ENCODE measurements at regions not wholly inside any gene's neighbourhood (a gene's known extent, or its start where the extent isn't known, plus 50 kb on each side); places are given as distances from the start of the nearest gene placed in this dataset.
"Not testable (repeated sequence)": the region's sequence is repeated elsewhere in the genome, so short reads cannot be mapped to it uniquely, and the experiment has no call there.

- DNase-seq (ENCODE audit: low read depth): no peak
- in situ Hi-C loops (cut with HindIII; ENCODE audit: low pct_unique_long_range_greater_than_20kb, low sequenced_read_pairs): no loop called here
Measured at GRCh38 chr14:48738186-48738925, 847.8 kb downstream of the RPS29 start.

GRCh38 chr14:48735607-48736006, 850.6 kb downstream of the RPS29 start:
- no peak for DNase-seq (ENCODE audit: low read depth)
- in situ Hi-C loops (cut with HindIII; ENCODE audit: low pct_unique_long_range_greater_than_20kb, low sequenced_read_pairs): no loop called here

DNA sequence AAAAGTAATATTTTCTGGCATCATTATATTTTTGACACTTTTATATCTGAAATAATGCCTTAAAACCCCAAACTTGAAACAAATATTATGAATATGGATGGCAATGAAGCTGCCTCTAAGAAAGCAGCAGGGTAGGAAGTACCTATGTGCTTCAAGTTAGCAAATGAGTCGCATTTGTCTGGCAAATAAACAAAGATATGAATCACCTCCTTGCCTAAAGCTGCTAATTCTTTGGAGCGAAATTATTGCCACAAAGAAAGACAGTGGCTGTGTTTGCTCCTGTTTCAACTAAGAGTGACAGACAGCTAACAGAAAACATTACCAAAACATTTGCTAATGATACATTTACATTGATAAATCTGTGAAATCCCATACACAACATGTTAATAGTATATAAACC, 854.9 kb downstream of the RPS29 start:
- in situ Hi-C loops (cut with HindIII; ENCODE audit: low pct_unique_long_range_greater_than_20kb, low sequenced_read_pairs): no loop called here
- no peak for DNase-seq (ENCODE audit: low read depth)

DNA sequence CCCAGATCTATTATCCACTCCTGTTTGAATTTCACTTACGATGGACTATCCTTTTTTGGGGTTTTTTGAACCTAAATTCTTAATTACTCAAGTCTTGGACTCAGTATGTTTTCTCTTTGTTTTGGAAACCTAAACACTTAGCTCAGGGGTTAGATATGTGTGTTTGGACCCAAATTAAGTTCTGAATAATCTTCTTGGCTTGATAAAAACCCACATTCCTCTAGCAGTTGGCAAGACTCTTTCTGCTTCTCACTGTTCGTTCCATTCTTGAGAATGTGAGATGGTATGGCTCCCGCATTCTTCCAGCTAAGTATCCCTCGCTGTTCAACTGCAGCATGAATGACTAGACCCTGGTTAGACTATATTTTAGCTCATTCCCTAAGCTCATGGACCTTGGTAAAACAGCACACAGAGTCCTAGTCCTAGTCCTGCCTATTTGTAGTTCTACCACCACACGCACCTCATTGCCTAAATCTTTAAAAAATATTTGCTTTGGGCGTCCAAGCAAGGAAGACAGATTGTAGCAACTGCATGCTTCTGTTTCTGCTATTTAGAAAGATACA, 860.0 kb downstream of the RPS29 start:
- in situ Hi-C loops (cut with HindIII; ENCODE audit: low pct_unique_long_range_greater_than_20kb, low sequenced_read_pairs): no loop called here
- peak; percentile 52 for DNase-seq (ENCODE audit: low read depth)

GRCh38 chr14:48725051-48725734, 861.0 kb downstream of the RPS29 start:
- in situ Hi-C loops (cut with HindIII; ENCODE audit: low pct_unique_long_range_greater_than_20kb, low sequenced_read_pairs): no loop called here
- peak; percentile 34 for DNase-seq (ENCODE audit: low read depth)

DNA sequence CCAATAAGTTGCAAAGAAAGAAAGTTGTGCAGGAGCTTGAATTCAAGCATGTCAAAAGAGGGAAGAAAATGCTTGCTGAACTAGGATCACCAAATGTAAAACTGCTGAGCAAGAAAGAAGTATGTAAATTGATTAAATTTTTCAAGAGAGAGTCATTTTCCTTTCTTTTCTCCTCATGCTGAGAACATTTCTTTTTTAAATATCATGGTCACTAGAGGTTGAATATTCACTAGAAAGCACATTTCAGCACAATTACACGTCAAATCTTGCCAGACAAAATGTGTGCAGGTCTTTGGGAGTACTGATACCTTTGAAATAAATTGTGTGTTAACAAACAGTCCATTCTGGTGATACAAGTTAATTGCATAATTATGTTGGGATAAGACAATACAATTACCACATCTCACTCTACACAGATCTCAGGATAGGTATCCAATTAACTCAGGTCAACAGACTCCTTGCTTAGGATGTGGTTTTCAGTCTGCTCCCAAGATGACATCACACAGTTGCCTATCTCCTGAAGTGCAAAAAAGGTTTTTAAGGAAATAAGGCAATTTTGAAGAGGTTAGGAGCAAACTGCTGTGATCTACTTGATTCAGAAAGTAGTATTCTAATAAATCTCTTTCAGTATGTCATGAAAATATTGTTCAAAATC, 862.2 kb downstream of the RPS29 start:
- DNase-seq (ENCODE audit: low read depth): peak; percentile 18
- in situ Hi-C loops (cut with HindIII; ENCODE audit: low pct_unique_long_range_greater_than_20kb, low sequenced_read_pairs): no loop called here

DNA sequence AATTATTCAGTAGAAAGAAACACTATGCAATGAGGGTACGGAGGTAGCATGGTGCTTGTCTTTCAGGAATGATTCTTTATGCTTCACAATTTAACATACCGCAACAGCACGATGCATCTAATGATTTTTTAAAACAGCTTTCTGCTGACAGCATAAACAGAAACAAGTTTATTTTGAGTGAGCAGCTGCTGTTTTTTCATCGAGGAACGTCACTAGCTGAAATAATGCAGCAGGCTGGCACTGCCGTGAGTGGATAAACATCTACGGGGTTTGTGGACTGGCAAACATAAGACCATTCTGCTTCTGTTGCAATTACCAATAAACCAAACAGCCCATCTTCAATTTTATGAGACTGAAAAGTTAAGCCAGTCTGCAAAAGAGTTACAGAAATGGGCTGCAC, 871.8 kb downstream of the RPS29 start:
- DNase-seq (ENCODE audit: low read depth): no peak
- in situ Hi-C loops (cut with HindIII; ENCODE audit: low pct_unique_long_range_greater_than_20kb, low sequenced_read_pairs): no loop called here

DNA sequence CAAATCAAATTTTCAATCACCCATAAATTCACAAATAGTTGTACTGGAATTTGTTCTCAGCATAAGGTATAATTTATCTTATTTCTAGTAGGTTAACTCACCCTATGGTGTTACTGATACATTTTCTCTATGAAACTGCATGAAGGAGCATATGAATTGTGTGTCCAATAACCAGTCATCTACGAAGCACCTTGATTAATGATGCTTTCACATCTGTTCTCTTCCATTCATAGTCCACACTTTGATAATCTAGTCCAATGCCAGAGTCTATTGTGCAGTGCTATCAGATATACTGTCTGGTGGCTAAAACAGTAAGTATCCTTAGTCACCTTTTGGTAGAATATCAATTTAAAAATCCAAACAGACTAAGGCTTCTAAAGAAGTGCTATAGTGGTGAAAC, 876.0 kb downstream of the RPS29 start:
- DNase-seq (ENCODE audit: low read depth): no peak
- in situ Hi-C loops (cut with HindIII; ENCODE audit: low pct_unique_long_range_greater_than_20kb, low sequenced_read_pairs): no loop called here

GRCh38 chr14:48709277-48709785, 876.8 kb downstream of the RPS29 start:
- in situ Hi-C loops (cut with HindIII; ENCODE audit: low pct_unique_long_range_greater_than_20kb, low sequenced_read_pairs): no loop called here
- DNase-seq (ENCODE audit: low read depth): no peak

GRCh38 chr14:48704639-48705038, 881.5 kb downstream of the RPS29 start:
- no peak for DNase-seq (ENCODE audit: low read depth)
- in situ Hi-C loops (cut with HindIII; ENCODE audit: low pct_unique_long_range_greater_than_20kb, low sequenced_read_pairs): no loop called here

- DNase-seq (ENCODE audit: low read depth): no peak
- in situ Hi-C loops (cut with HindIII; ENCODE audit: low pct_unique_long_range_greater_than_20kb, low sequenced_read_pairs): no loop called here
Measured at GRCh38 chr14:48703728-48704467, 882.3 kb downstream of the RPS29 start.

DNA sequence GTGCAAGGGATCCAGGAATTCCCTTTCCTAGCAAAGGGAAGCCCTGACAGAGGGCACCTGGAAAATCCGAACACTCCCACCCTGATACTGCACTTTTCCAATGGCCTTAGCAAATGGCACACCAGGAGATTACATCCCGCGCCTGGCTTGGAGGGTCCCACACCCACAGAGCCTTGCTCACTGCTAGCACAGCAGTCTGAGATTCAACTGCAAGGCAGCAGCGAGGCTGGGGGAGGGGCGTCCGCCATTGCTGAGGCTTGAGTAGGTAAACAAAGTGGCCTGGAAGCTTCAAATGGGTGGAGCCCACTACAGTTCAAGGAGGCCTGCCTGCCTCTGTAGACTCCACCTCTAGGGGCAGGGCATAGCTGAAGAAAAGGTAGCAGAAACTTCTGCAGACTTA, 888.8 kb downstream of the RPS29 start:
- in situ Hi-C loops (cut with HindIII; ENCODE audit: low pct_unique_long_range_greater_than_20kb, low sequenced_read_pairs); DNase-seq (ENCODE audit: low read depth): not testable (repeated sequence)

DNA sequence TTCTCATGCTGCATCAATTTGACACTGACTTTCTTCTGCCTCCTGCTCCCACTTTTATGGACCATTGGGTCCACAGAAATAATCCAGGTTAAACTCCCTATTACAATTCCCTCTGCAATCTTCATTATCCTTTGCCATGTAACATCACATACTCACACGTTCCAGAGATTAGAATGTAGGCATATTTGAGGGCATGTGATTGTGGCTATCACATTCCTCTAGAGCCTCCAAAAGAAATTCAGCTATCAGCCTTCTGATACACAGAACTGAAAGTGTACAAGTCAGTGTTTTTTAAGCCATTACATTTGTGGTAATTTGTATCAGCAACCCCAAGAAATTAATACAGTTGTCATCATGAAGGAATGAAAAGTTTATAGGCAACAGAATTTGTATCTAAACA, 892.4 kb downstream of the RPS29 start:
- no peak for DNase-seq (ENCODE audit: low read depth)
- in situ Hi-C loops (cut with HindIII; ENCODE audit: low pct_unique_long_range_greater_than_20kb, low sequenced_read_pairs): no loop called here

- DNase-seq (ENCODE audit: low read depth): no peak
- in situ Hi-C loops (cut with HindIII; ENCODE audit: low pct_unique_long_range_greater_than_20kb, low sequenced_read_pairs): no loop called here
Measured at GRCh38 chr14:48690349-48690748, 895.8 kb downstream of the RPS29 start.

- no peak for DNase-seq (ENCODE audit: low read depth)
- in situ Hi-C loops (cut with HindIII; ENCODE audit: low pct_unique_long_range_greater_than_20kb, low sequenced_read_pairs): no loop called here
Measured at GRCh38 chr14:48686650-48687049, 899.5 kb downstream of the RPS29 start.

- no peak for DNase-seq (ENCODE audit: low read depth)
Measured at GRCh38 chr14:48672506-48672905, 913.7 kb downstream of the RPS29 start.

GRCh38 chr14:48670939-48671338, 915.2 kb downstream of the RPS29 start:
- in situ Hi-C loops (cut with HindIII; ENCODE audit: low pct_unique_long_range_greater_than_20kb, low sequenced_read_pairs): no loop called here
- no peak for DNase-seq (ENCODE audit: low read depth)

More at GRCh38 chr14:48672506-48672905, 913.7 kb downstream of the RPS29 start:
- in situ Hi-C loops (cut with HindIII; ENCODE audit: low pct_unique_long_range_greater_than_20kb, low sequenced_read_pairs): no loop called here

DNA sequence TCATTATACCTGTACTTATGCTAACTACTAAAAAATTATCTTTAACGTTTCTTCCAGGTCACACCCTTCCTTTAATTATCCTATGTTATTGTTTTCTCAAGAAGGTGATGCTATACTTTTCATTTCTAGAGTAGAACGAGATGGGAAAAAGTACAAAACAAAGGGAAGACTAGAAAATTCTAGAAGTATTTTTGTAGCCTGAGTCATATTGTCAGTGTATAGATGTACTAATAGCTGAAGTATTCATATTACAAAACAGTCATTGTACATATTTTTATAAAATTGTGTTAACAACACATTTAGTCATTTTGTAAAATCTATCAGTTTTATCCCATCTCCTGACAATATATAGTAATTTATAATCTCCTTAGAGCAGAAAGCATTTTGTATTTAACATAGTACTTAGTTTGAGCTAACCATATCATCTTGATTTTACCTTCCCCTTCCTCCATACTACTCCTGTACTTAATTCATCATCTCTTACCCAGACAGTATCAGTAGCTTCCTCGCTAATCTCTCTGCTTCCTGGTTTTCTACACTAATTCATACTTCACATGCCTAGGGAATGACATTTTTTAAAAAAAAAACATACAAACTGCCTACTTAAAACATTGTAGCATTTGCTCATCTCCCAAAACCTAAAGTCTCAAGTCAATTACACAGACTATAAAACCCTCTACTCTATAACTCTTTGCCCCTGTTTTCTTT, 920.9 kb downstream of the RPS29 start:
- DNase-seq (ENCODE audit: low read depth): no peak
- in situ Hi-C loops (cut with HindIII; ENCODE audit: low pct_unique_long_range_greater_than_20kb, low sequenced_read_pairs): no loop called here
